Dedifferentiated amniotic fluid mesenchymal stem cell (primary cell): ENCODE measurements at regions not wholly inside any gene's neighbourhood (a gene's known extent, or its start where the extent isn't known, plus 50 kb on each side); places are given as distances from the start of the nearest gene placed in this dataset.
"Not testable (repeated sequence)": the region's sequence is repeated elsewhere in the genome, so short reads cannot be mapped to it uniquely, and the experiment has no call there.

Experiments used
- DNase-seq: peaks from one replicate; pipeline ENCODE4 v3.0.0-alpha.2; 2016; ENCODE audit errors: extremely low spot score

GRCh38 chr6:18062733-18063132 is 59.7 kb downstream of the NHLRC1 start:
- DNase-seq: no peak

- no peak for DNase-seq
Measured at GRCh38 chr6:18058429-18058828, 64.0 kb downstream of the NHLRC1 start.

- DNase-seq: no peak
Measured at GRCh38 chr6:18055714-18056382, 66.6 kb downstream of the NHLRC1 start.

- no peak for DNase-seq
Measured at GRCh38 chr6:18055098-18055497, 67.4 kb downstream of the NHLRC1 start.

- peak; percentile 25 for DNase-seq
Measured at GRCh38 chr6:18053555-18054445, 66.4 kb upstream of the KIF13A start.

- peak; percentile 67 for DNase-seq
Measured at GRCh38 chr6:18053078-18053477, 65.6 kb upstream of the KIF13A start.

GRCh38 chr6:18049646-18050045 is 62.2 kb upstream of the KIF13A start:
- no peak for DNase-seq

- no peak for DNase-seq
Measured at GRCh38 chr6:18048953-18049630, 61.7 kb upstream of the KIF13A start.

- no peak for DNase-seq
Measured at GRCh38 chr6:18047406-18047805, 60.0 kb upstream of the KIF13A start.

- no peak for DNase-seq
Measured at GRCh38 chr6:18045507-18045906, 58.1 kb upstream of the KIF13A start.

- DNase-seq: no peak
Measured at GRCh38 chr6:18044108-18044783, 56.8 kb upstream of the KIF13A start.

GRCh38 chr6:18042536-18043145 is 55.2 kb upstream of the KIF13A start:
- no peak for DNase-seq

- DNase-seq: no peak
Measured at GRCh38 chr6:18039481-18039880, 52.0 kb upstream of the KIF13A start.

GRCh38 chr6:18038235-18038634 is 50.8 kb upstream of the KIF13A start:
- not testable (repeated sequence) for DNase-seq
